ENCODE measurements at regions not wholly inside any gene's neighbourhood (a gene's known extent, or its start where the extent isn't known, plus 50 kb on each side); places are given as distances from the start of the nearest gene placed in this dataset.
"Not testable (repeated sequence)": the region's sequence is repeated elsewhere in the genome, so short reads cannot be mapped to it uniquely, and the experiment has no call there.

- DNase-seq (ENCODE audit: extremely low read depth in 1 of 2, low read depth in 1 of 2): no peak
Observed at GRCh38 chr6:3620389-3620788, 131.1 kb downstream of the PXDC1 start.

DNA sequence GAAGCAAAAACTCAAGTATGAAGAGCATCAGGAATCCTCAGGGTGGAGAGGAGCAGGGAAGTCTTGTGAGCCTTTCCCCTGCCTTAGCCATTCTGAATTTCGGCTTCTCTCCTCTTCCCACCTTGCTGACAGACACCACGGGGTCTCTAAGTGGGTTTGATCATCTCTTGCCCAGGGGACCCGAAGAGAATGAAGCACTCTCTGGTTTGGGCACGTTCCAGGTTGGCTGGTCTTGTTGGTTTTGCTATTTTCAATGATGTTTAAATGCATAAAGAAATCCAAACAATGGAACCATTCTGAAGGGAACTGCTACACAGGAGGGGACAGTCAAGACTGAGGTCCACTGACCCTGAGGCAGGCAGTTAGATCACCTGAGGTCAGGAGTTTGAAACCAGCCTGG is 131.7 kb downstream of the PXDC1 start:
- no peak for DNase-seq (ENCODE audit: extremely low read depth in 1 of 2, low read depth in 1 of 2)

DNA sequence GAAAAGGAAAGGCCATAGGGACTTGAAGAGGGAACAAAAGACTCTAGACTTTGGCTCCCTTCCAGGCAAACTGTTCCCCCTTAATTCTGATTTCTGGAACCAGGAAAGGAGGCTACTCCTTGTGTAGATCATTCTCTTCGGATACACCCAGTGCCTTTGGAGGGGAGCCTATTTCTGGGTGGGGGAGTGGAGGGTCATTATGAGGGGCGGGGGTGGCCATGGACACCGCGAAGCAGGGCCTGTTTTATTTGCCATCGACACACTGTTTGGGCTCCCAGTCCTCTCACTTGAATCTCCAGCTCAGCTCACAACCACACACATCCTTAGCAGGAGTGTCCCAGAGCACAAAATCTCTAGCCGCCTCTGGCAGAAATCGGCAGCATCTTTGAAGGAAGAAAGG is 132.3 kb downstream of the PXDC1 start:
- no peak for DNase-seq (ENCODE audit: extremely low read depth in 1 of 2, low read depth in 1 of 2)

DNA sequence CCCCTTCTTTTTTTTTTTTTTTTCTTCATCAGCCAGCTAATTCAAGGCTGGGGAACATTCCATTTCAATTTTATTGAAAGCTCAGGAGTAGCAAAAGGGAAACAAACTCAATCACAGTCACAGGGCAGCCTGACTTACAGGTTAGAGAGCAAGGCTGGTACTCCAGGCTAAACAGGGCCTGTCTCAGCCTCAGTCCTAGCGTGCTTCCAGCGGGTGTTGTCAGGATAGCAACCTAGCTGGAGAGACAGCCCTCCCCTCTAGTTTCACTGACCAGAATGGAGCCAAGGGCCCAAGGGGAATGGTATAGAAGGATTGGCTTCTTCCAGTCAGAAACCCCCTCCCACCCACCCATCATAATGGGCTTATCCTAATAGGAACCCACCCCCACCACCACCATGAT is 132.9 kb downstream of the PXDC1 start:
- no peak for DNase-seq (ENCODE audit: extremely low read depth in 1 of 2, low read depth in 1 of 2)

DNA sequence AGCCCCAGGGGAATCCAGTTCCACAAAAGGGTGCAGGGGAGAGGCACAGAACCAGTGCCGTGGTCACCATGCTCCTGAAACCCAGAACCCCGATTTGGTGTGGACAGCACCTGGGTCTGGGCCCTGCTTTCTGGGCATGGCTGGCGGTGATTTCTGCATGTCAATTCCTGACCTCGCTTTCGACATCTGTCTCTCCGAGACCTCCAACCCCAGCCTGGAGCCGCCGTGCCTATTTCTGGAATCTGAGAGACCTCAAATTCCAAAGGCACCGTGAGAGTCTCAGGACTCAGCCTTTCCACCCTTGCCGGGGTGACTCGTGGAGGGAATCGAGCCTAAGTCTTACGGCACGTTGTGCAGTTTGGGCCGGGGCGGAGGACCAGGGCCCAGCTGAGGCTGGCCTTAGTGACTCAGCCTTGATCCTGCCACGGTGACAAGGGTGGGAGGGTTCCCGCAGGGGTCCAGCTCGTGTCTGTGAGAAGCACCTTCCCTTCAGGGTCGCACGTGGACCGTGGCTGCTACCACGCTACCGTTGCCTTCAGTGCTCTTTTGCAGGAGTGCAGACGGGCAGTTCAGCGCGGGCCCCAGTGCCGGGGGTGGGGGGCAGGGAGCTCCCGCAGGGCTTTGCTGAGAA is 133.7 kb downstream of the PXDC1 start:
- no peak for DNase-seq (ENCODE audit: extremely low read depth in 1 of 2, low read depth in 1 of 2)

DNA sequence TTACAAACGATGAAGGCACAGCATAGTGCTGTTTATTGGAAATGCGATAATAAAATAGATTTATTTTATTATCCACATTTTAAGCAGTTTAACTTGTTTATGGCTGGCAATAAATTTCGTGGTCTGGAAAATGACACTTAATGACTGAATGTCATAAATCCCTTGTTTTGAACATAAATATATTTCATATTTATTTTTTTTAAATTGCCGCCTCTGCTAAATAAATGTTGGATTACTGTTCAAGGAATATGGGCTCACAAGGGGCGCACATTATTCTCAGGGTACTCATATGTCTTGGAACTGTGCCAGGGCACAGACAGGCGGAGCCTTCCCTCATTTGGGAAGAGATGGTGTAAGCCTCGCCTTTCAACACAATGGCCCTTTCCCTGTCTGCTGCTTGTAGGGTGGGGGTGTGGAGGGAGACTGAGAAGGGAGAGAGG is 134.3 kb downstream of the PXDC1 start:
- DNase-seq (ENCODE audit: extremely low read depth in 1 of 2, low read depth in 1 of 2): no peak

GRCh38 chr6:3616565-3617176 is 134.8 kb downstream of the PXDC1 start:
- no peak for DNase-seq (ENCODE audit: extremely low read depth in 1 of 2, low read depth in 1 of 2)

GRCh38 chr6:3615391-3616380 is 135.8 kb downstream of the PXDC1 start:
- DNase-seq (ENCODE audit: extremely low read depth in 1 of 2, low read depth in 1 of 2): no peak

GRCh38 chr6:3614918-3615317 is 136.6 kb downstream of the PXDC1 start:
- DNase-seq (ENCODE audit: extremely low read depth in 1 of 2, low read depth in 1 of 2): no peak

DNA sequence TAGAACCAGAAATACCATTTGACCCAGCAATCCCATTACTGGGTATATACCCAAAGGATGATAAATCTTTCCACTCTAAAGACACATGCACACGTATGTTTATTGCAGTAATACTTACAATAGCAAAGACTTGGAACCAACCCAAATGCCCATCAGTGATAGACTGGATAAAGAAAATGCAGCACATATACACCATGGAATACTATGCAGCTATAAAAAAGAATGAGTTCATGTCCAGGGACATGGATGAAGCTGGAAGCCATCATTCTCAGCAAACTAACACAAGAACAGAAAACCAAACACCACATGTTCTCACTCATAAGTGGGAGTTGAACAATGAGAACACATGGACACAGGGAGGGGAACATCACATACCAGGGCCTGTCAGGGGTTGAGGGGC is 137.9 kb downstream of the PXDC1 start:
- not testable (repeated sequence) for DNase-seq (ENCODE audit: extremely low read depth in 1 of 2, low read depth in 1 of 2)

DNA sequence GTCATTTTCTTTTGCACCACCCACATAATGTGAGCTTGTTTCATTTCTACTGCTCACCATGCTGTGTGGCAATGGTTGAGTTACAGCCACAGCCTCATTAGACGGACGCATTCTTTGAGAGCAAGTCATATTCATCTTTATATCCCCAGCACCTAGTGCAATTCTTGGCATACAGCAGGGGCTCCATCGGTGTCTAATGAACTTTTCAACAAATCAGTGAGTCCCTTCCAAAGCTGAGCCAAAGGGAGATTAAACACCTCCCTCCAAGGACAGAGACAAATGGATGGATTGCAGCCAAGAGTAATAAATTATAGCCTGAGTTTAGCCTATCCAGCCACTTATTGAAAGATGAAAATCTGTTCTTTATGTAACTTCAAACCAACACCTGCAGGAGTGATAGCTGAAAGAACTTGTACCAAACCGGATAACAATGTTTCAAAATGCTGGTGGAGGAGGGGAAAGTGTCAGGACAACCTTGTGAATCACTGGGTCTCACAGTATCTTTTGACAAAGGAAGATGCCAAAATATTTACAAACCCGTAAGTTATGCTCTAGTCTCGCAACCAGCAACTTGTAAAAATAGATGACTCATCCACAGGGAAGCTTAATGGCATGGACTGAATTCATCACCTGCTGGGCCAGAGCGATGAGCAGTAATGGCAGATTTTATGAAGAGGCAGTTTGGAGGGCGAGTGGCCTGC is 139.0 kb downstream of the PXDC1 start:
- DNase-seq (ENCODE audit: extremely low read depth in 1 of 2, low read depth in 1 of 2): no peak

DNA sequence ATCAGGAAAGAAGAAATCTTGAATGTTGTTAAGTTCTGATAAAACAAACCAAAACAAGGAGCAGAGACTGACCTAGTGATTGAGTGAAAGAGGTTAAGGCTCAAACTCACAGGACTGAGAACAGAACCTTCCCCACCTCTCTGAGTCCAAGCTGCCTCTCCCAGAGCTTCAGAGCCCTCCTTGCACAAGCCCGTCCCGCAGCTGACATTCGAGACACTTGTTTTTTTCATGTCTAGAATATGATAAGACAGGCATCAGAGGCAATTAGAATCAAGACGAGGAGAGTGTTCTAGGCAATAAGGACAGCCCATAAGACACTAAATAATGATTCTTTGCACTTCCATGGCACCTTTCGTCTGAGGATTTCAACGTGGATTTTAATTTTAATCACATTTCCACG is 140.6 kb downstream of the PXDC1 start:
- DNase-seq (ENCODE audit: extremely low read depth in 1 of 2, low read depth in 1 of 2): no peak

DNA sequence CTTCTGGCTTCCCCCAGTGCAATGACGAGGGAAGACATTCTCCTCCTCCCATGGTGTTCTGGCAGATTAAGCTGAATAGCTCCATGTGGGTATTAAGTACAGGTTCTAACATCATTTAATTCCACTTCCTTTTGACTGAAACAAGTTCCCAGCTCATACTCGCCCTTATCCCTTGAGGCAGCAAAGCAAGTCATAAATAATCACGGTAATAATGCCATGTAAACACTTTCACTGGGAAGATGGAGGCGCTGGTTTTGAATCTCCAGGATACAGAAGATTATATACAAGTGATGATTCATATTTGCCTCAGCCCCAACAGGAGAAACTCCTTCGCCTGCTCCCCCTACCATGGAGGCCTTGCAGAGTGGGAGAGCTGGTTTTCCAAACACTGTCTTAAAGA is 141.3 kb downstream of the PXDC1 start:
- DNase-seq (ENCODE audit: extremely low read depth in 1 of 2, low read depth in 1 of 2): no peak

DNA sequence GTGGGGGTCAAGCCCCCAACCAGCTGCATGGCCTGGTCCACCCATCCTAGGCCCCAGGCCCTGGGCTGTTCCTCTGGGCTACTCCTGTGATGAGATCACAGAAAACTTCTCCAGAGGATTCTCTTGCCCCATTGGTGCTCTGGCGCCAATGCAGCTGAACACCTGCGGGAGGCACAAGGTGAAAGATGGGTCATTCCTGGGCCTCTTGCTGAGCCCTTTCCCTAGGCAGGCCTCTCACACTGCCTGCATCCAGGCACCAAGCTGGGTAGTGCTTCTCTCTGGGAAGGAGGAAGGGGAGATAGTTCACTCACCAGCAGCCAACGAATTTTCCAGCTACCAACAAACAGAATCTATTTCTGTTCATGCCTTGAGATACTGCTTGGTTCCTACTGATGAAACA is 142.1 kb downstream of the PXDC1 start:
- no peak for DNase-seq (ENCODE audit: extremely low read depth in 1 of 2, low read depth in 1 of 2)

GRCh38 chr6:3608159-3608558 is 143.4 kb downstream of the PXDC1 start:
- no peak for DNase-seq (ENCODE audit: extremely low read depth in 1 of 2, low read depth in 1 of 2)

- no peak for DNase-seq (ENCODE audit: extremely low read depth in 1 of 2, low read depth in 1 of 2)
Observed at GRCh38 chr6:3607599-3607998, 143.9 kb downstream of the PXDC1 start.

GRCh38 chr6:3607171-3607570 is 144.3 kb downstream of the PXDC1 start:
- DNase-seq (ENCODE audit: extremely low read depth in 1 of 2, low read depth in 1 of 2): no peak

- no peak for DNase-seq (ENCODE audit: extremely low read depth in 1 of 2, low read depth in 1 of 2)
Observed at GRCh38 chr6:3603340-3604130, 146.7 kb upstream of the SLC22A23 start.

DNA sequence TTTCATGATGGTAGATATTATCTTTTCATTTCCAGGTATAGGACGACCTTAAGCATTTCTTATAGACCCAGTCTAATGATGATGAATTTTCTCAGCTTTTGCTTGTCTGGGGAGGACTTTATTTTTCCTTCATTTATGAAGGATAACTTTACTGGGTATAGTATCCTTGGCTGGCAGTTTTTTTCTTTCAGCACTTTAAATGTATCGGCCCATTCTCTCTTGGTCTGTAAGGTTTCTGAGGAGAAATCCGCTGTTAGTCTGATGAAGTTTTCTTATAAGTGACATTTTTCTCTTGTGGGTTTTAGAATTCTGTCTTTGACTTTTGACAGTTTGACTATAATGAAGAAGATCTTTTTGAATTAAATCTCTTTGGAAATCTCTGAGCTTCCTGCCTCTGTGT is 144.7 kb upstream of the SLC22A23 start:
- no peak for DNase-seq (ENCODE audit: extremely low read depth in 1 of 2, low read depth in 1 of 2)

DNA sequence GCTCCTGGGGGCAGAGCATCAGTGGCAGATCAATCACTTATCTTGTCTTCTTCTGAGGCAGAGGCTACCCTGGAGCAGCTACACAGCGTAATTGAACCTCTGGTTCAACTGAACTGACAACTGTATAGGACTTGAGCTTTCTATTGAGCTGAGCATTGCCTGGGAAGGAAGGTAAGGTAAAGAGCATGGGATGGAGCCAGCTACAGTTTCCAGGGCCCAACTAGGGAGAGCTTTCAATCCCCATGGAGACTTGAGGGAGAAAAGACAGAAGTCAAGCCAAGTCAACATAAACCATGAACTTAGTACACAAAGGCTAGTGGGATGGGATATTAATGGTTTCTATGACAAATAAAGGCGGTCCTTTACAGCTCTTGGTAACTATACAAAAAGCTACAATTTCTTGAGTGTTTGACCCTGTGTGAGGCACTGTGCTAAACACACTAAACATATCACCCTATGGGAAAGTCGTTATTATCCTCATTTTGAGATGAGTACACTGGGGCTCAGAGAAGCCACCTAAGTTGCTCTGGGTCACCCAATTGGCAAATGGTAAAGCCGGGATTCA is 140.7 kb upstream of the SLC22A23 start:
- no peak for DNase-seq (ENCODE audit: extremely low read depth in 1 of 2, low read depth in 1 of 2)

All from stimulated activated CD8-positive, alpha-beta memory T cell treated with anti-CD3 and anti-CD28 coated beads, Interleukin-7, amount 100 ng/mL, for 48 hours (primary cell).